Spinal cord (tissue), 9 donors: ENCODE measurements at regions not wholly inside any gene's neighbourhood (a gene's known extent, or its start where the extent isn't known, plus 50 kb on each side); places are given as distances from the start of the nearest gene placed in this dataset.

Source experiments
- DNase-seq, 6 donors: peaks; one replicate each; pipeline versions ENCODE4 v3.0.0 to v3.0.0-alpha.2; 2013 to 2015; ENCODE audit warnings: low spot score in 6 of 6, low read depth in 4 of 6
- H3K27ac ChIP-seq: one replicate; pipeline ENCODE4 v1.5.1; 2013; ENCODE audit warnings: low read depth, low read length, control low read depth
- H3K27me3 ChIP-seq: one replicate; pipeline ENCODE4 v1.6.1; 2013; ENCODE audit warnings: low read length; ENCODE audit not compliant: control insufficient read depth, insufficient read depth
- H3K36me3 ChIP-seq: one replicate; pipeline ENCODE4 v1.6.1; 2013; ENCODE audit warnings: low read length; ENCODE audit not compliant: control insufficient read depth, insufficient read depth
- H3K4me1 ChIP-seq: one replicate; pipeline ENCODE4 v1.6.1; 2013; ENCODE audit warnings: low read length; ENCODE audit not compliant: control insufficient read depth, insufficient read depth
- H3K4me3 ChIP-seq: one replicate; pipeline ENCODE4 v1.5.1; 2013; ENCODE audit warnings: low read depth, low read length, control low read depth
- H3K9me3 ChIP-seq: one replicate; pipeline ENCODE4 v1.6.1; 2013; ENCODE audit warnings: low read length; ENCODE audit not compliant: control insufficient read depth, insufficient read depth
- WGBS: methylation state at CpG from one replicate; pipeline ENCODE4 v1.1.5; 2013; ENCODE audit warnings: missing lambda C conversion rate; ENCODE audit not compliant: insufficient coverage; 5-methylcytosine and 5-hydroxymethylcytosine counted together
- donor health status: healthy.

DNA sequence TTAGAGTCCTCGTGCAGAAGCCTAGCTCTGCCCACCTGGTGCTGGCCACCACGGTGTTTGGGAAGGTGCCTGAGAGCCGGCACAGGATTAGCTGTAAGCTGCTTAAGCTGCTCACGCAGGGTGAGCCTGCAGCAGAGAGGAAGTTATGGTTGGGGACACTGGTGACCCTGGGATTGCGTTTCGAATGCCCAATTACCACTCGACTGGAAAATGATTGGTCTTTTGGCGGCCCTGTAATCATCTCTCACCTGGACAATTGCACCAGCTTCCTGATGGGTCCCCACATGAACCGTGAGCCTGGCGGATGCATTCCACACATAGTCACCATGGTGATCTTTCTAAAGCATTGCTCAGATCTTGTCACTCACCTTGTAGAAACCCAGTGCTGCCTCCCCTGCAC is 442.3 kb upstream of the ZMIZ1 start:
- H3K27me3 ChIP-seq: no peaks in the 10 kb centered on the region
- peak in 1 of 6 donors; percentile 55 for DNase-seq
- 48% methylated on average over 10 of the region's 10 CpGs for WGBS
- peaks cover 13% of the 10 kb centered on the region for H3K4me1 ChIP-seq
- no peak overlapping the region for H3K4me3 ChIP-seq
- H3K36me3 ChIP-seq: no peaks in the 10 kb centered on the region
- H3K9me3 ChIP-seq: no peaks in the 10 kb centered on the region
- no peak overlapping the region for H3K27ac ChIP-seq

DNA sequence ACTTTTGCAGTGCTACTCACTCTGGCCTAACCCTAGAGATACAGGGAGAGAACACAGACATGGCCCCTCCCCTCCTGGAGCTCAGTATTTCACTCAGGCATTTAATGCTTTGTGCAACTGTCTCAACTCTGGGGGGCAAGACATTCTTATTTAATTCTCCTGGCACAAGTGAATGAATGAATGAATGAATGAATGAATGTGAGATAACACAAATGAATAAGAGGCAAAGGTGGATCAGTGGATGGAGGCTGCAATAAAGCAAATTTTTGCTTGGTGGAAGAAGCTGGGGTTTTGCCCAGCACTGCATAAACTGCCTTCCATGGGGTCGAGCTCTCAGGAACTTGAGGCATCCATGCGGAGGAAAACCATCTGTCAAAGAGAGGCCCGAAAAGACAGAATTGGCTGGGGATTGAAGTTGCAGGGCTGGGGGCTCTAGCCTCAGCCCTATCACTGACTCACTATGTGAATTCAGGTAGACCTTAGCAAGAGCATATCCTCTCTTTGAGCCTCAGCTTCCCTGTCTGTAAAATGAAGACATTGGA is 441.4 kb upstream of the ZMIZ1 start:
- H3K4me1 ChIP-seq: peaks cover 16% of the 10 kb centered on the region
- 20% methylated on average over 1 of the region's 3 CpGs for WGBS
- DNase-seq: peak in 2 of 6 donors; percentile 53 to 55
- H3K9me3 ChIP-seq: no peaks in the 10 kb centered on the region
- H3K4me3 ChIP-seq: no peak overlapping the region
- no peaks in the 10 kb centered on the region for H3K36me3 ChIP-seq
- no peaks in the 10 kb centered on the region for H3K27me3 ChIP-seq
- no peak overlapping the region for H3K27ac ChIP-seq

- Histone ChIP-seq H3K27ac (no peak overlapping the region), H3K27me3 (no peaks in the 10 kb centered on the region), H3K4me1 (peaks cover 16% of the 10 kb centered on the region), H3K9me3 (no peaks in the 10 kb centered on the region), H3K4me3 (no peak overlapping the region), H3K36me3 (no peaks in the 10 kb centered on the region)
- 81% methylated on average over 8 of the region's 8 CpGs for WGBS
- no peak for DNase-seq
Observed at GRCh38 chr10:78628976-78629375, 439.8 kb upstream of the ZMIZ1 start.

DNA sequence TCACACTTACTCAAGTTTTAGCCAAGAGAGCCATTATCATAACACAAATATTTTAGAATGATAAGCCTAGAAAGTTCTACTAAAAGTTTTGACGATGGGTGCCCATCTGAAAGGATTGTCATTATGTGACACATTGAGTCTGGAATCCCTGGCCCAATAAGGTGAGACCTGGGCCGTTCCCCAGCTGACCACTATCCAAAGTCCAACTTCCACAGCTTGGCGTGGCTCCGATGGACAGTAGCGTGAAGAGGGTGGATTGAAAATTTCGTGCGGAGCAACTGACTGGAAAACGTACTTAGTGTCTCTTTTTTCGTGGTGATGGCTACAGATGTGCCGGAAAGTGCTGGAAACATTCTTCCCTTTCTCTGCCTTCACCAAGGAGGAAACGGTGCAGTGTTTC is 439.0 kb upstream of the ZMIZ1 start:
- Histone ChIP-seq H3K36me3 (no peaks in the 10 kb centered on the region), H3K4me3 (no peak overlapping the region), H3K27ac (no peak overlapping the region), H3K27me3 (no peaks in the 10 kb centered on the region), H3K9me3 (no peaks in the 10 kb centered on the region), H3K4me1 (peaks cover 16% of the 10 kb centered on the region)
- no peak for DNase-seq
- WGBS: 94% methylated on average over 8 of the region's 11 CpGs

- DNase-seq: peak in 2 of 6 donors; percentile 54 to 64
- 55% methylated on average over 4 of the region's 12 CpGs for WGBS
- Histone ChIP-seq H3K27ac (peak overlapping the region; percentile 66), H3K4me3 (no peak overlapping the region), H3K9me3 (no peaks in the 10 kb centered on the region), H3K4me1 (peaks cover 14% of the 10 kb centered on the region), H3K36me3 (no peaks in the 10 kb centered on the region), H3K27me3 (no peaks in the 10 kb centered on the region)
Observed at GRCh38 chr10:78630944-78631838, 437.6 kb upstream of the ZMIZ1 start.

GRCh38 chr10:78634389-78634815 is 434.4 kb upstream of the ZMIZ1 start:
- Histone ChIP-seq H3K4me3 (no peak overlapping the region), H3K27me3 (no peaks in the 10 kb centered on the region), H3K9me3 (no peaks in the 10 kb centered on the region), H3K4me1 (peaks cover 12% of the 10 kb centered on the region), H3K36me3 (no peaks in the 10 kb centered on the region), H3K27ac (no peak overlapping the region)
- DNase-seq: no peak
- WGBS: 87% methylated on average over 2 of the region's 2 CpGs

DNA sequence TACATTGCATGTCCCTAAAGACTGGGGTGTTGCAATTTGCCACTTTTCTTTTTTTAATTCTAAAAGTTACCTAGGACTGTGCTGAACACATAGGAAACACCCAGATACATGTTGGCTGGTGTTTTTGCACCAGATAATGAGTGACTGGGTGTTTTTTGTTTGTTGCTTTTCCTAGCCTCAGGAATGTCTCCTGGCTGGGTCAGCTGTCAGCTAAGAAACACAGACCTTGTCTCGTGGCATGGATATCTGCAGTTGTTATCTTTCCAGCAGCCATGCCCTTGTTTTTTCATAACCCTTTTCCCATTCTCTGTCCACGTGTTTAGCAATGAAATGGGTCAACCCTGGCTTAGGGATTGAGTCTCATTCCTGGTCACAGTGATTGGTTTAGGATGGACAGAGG is 433.9 kb upstream of the ZMIZ1 start:
- H3K4me3 ChIP-seq: no peak overlapping the region
- H3K27ac ChIP-seq: no peak overlapping the region
- no peak for DNase-seq
- WGBS: 80% methylated on average over 1 of the region's 2 CpGs
- H3K27me3 ChIP-seq: no peaks in the 10 kb centered on the region
- no peaks in the 10 kb centered on the region for H3K36me3 ChIP-seq
- H3K9me3 ChIP-seq: no peaks in the 10 kb centered on the region
- peaks cover 12% of the 10 kb centered on the region for H3K4me1 ChIP-seq

GRCh38 chr10:78639629-78640028 is 429.1 kb upstream of the ZMIZ1 start:
- Histone ChIP-seq H3K27me3 (no peaks in the 10 kb centered on the region), H3K36me3 (no peaks in the 10 kb centered on the region), H3K27ac (no peak overlapping the region), H3K4me3 (no peak overlapping the region), H3K4me1 (peaks cover 11% of the 10 kb centered on the region), H3K9me3 (no peaks in the 10 kb centered on the region)
- WGBS: 100% methylated on average over 1 of the region's 2 CpGs
- DNase-seq: no peak

DNA sequence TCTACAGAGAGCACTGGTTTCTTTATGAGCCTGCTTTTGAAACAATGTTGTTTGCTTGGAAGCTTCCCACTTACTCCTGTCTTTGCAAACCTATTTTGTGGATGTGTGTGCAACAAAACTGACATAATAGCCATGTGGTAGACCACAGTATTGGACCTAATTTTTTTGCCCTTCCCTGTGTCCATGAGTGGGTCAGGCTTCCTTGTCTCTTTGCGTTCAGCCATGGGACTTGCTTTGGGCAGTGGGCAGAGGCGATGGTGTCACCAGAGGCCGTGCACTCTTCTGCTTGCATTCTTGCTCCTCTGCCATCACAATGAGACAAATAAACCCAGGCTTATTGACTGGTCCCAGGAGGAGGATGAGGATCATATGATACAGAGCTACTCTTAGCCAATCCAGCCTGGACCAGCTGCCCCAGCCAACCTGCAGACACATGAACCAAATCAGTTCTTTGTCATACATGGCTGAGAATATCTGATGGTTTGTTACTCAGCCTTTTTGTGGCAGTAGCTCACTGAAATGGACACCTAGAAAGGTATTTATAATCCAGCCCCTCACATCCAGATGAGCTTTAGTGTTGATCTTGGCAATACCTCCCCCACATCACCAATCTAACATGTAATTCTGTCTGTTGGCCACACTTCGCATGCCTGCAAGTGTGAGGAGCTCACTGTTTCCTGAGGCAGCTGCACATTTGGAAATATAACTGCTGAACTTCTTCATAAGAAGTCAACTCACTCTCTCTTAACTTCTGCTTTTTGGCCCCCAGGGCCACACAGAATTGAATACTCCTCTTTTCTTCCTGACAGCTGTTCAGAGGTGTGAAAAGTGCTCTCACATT is 427.8 kb upstream of the ZMIZ1 start:
- Histone ChIP-seq H3K9me3 (no peaks in the 10 kb centered on the region), H3K4me1 (peaks cover 11% of the 10 kb centered on the region), H3K27me3 (no peaks in the 10 kb centered on the region), H3K36me3 (no peaks in the 10 kb centered on the region), H3K27ac (peak overlapping the region; percentile 5), H3K4me3 (no peak overlapping the region)
- peak in 1 of 6 donors; percentile 55 for DNase-seq
- WGBS: 94% methylated on average over 2 of the region's 4 CpGs
